Panc1 (cell line): ENCODE measurements at regions not wholly inside any gene's neighbourhood (a gene's known extent, or its start where the extent isn't known, plus 50 kb on each side); places are given as distances from the start of the nearest gene placed in this dataset.
"Not testable (repeated sequence)": the region's sequence is repeated elsewhere in the genome, so short reads cannot be mapped to it uniquely, and the experiment has no call there.

Experiments used
- ATAC-seq: fragments of 200-7000 bp; cut with Tn5 transposase; 2 replicates; pipeline ENCODE4 v1.9.1; 2020; ENCODE audit warnings: mild to moderate bottlenecking, moderate library complexity
- BruUV-seq: library from RNA; stranded (reverse); fragments of 400-500 nt; replicated peaks from 2 replicates; lab custom pipeline; 2021; lab: Mats Ljungman, UMichigan
- CTCF ChIA-PET: fragments of 300-600 bp; sonication (Branson Sonifier 250); formaldehyde crosslinking; loops from one replicate; lab custom pipeline; 2022; ENCODE audit warnings: antibody characterized with exemption; lab: Charles Lee
- POLR2A ChIA-PET: fragments of 300-600 bp; sonication (Branson Sonifier 250); formaldehyde crosslinking; loops from one replicate; lab custom pipeline; 2022; ENCODE audit warnings: antibody characterized with exemption; lab: Charles Lee
- DNase-seq: peaks from one replicate; pipeline ENCODE4 v3.0.0-alpha.2; 2010; ENCODE audit warnings: low read depth, low spot score
- H3K27ac ChIP-seq: 2 replicates; pipeline ENCODE4 v1.5.1; 2011; ENCODE audit warnings: mild to moderate bottlenecking, low read length, inconsistent platforms
- H3K27me3 ChIP-seq: fragments of 200-500 bp; sonication (Bioruptor generic); 2 replicates; pipeline ENCODE4 v1.6.0; 2014; ENCODE audit warnings: low read length, inconsistent platforms; ENCODE audit not compliant: control insufficient read depth, insufficient read depth
- H3K36me3 ChIP-seq: fragments of 200-500 bp; sonication (Bioruptor generic); 2 replicates; pipeline ENCODE4 v1.5.1; 2014; ENCODE audit warnings: inconsistent platforms, mild to moderate bottlenecking, low read length, moderate library complexity; ENCODE audit not compliant: control insufficient read depth, insufficient read depth
- H3K4me1 ChIP-seq: 2 replicates; pipeline ENCODE4 v1.5.1; 2011; ENCODE audit warnings: inconsistent platforms, mild to moderate bottlenecking, low read length, moderate library complexity; ENCODE audit not compliant: control insufficient read depth, insufficient read depth
- H3K4me3 ChIP-seq, 2 experiments: 2 replicates each; pipeline ENCODE4 v1.5.1; 2011 to 2012; ENCODE audit warnings: low read depth in 2 of 2, low read length in 2 of 2, mild to moderate bottlenecking in 2 of 2, inconsistent platforms in 1 of 2, moderate library complexity in 1 of 2
- H3K9me3 ChIP-seq: fragments of 200-500 bp; sonication (Bioruptor generic); 2 replicates; pipeline ENCODE4 v1.5.1; 2014; ENCODE audit warnings: low read depth, mild to moderate bottlenecking, inconsistent platforms, low read length, moderate library complexity; ENCODE audit not compliant: control insufficient read depth, insufficient read depth
- CTCF ChIP-seq: fragments of 450-650 bp; IDR thresholded peaks from 2 replicates; pipeline ENCODE4 v1.5.1; 2017; ENCODE audit warnings: mild to moderate bottlenecking
- POLR2AphosphoS5 ChIP-seq: IDR thresholded peaks from 2 replicates; pipeline ENCODE4 v1.6.1; 2012; ENCODE audit warnings: mild to moderate bottlenecking, low read depth, low read length, moderate library complexity
- REST ChIP-seq, 2 experiments: IDR thresholded peaks; 2 replicates each; pipeline ENCODE4 v1.6.1; 2011 to 2012; ENCODE audit warnings: low read depth in 2 of 2, control low read depth in 1 of 2, low read length in 1 of 2, mild to moderate bottlenecking in 1 of 2, moderate library complexity in 1 of 2; ENCODE audit not compliant: insufficient read depth in 1 of 2
- SIN3A ChIP-seq: IDR thresholded peaks from 2 replicates; pipeline ENCODE4 v1.6.1; 2012; ENCODE audit warnings: low read depth, mild to moderate bottlenecking, low read length, moderate library complexity, borderline replicate concordance; ENCODE audit not compliant: insufficient read depth
- TCF7L2 ChIP-seq: IDR thresholded peaks from 2 replicates; pipeline ENCODE4 v1.6.1; 2011; ENCODE audit warnings: mild to moderate bottlenecking, low read depth, low read length, inconsistent platforms
- in situ Hi-C: cut with HindIII; loops from 2 replicates; pipeline ENCODE4 v1.10.0; 2016; ENCODE audit warnings: low sequenced_read_pairs, low pct_unique_long_range_greater_than_20kb
- intact Hi-C: fragments of 100-400 bp; cut with micrococcal nuclease; formaldehyde crosslinking; loops from one replicate; pipeline ENCODE4 v1.10.0; 2022; ENCODE audit not compliant: unreplicated experiment

GRCh38 chr10:56178210-56178609 is 182.8 kb downstream of the ZWINT start:
- no peak for DNase-seq
- no peaks in the 10 kb centered on the region for H3K4me1 ChIP-seq
- H3K9me3 ChIP-seq: no peaks in the 10 kb centered on the region
- in situ Hi-C loops (no loop called here), intact Hi-C loops (no loop called here)
- H3K36me3 ChIP-seq: no peaks in the 10 kb centered on the region
- H3K27me3 ChIP-seq: no peaks in the 10 kb centered on the region
- TF ChIP-seq REST (IDR thresholded peaks at IDR 0.05; ENCODE audit: insufficient read depth in 1 of 2, low read depth in 2 of 2, low read length in 1 of 2) (no peak), TCF7L2 (no peak), SIN3A (no peak), POLR2AphosphoS5 (no peak), CTCF (no peak)
- CTCF ChIA-PET: no interaction called here
- H3K4me3 ChIP-seq: no peak overlapping the region
- no peak overlapping the region for H3K27ac ChIP-seq
- ATAC-seq: no peak
- POLR2A ChIA-PET: no interaction called here
- no TSS peak for BruUV-seq

GRCh38 chr10:56155091-56155513 is 206.0 kb downstream of the ZWINT start:
- intact Hi-C loops, H3K27me3 ChIP-seq, H3K4me1 ChIP-seq, BruUV-seq, H3K36me3 ChIP-seq, H3K9me3 ChIP-seq, in situ Hi-C loops, CTCF ChIA-PET, POLR2A ChIA-PET, H3K4me3 ChIP-seq, H3K27ac ChIP-seq, DNase-seq, ATAC-seq: not testable (repeated sequence)

GRCh38 chr10:56146806-56147205 is 214.3 kb downstream of the ZWINT start:
- no peak for TF ChIP-seq TCF7L2
- TF ChIP-seq REST (IDR thresholded peaks at IDR 0.05; ENCODE audit: insufficient read depth in 1 of 2, low read depth in 2 of 2, low read length in 1 of 2): no peak
- no peak for TF ChIP-seq CTCF
- no peak for TF ChIP-seq POLR2AphosphoS5
- TF ChIP-seq SIN3A: no peak
- DNase-seq (no peak), ATAC-seq (no peak)
- in situ Hi-C loops (no loop called here), intact Hi-C loops (no loop called here)
- POLR2A ChIA-PET: no interaction called here
- CTCF ChIA-PET: no interaction called here
- Histone ChIP-seq H3K4me1 (no peaks in the 10 kb centered on the region), H3K27ac (no peak overlapping the region), H3K36me3 (no peaks in the 10 kb centered on the region), H3K27me3 (no peaks in the 10 kb centered on the region), H3K9me3 (no peaks in the 10 kb centered on the region), H3K4me3 (no peak overlapping the region)
- BruUV-seq: no TSS peak
